ENCODE measurements at regions not wholly inside any gene's neighbourhood (a gene's known extent, or its start where the extent isn't known, plus 50 kb on each side); places are given as distances from the start of the nearest gene placed in this dataset.
A peak's percentile ranks its signal among the peaks of the same experiment; 100 is the strongest.

GRCh38 chr1:13890766-13891165 lies 190.8 kb downstream of the PRDM2 start:
- Mint-ChIP-seq H3K36me3 (ENCODE audit: unreplicated experiment) (peaks cover 6% of the 10 kb centered on the region), H3K9me3 (ENCODE audit: unreplicated experiment) (peaks cover 8% of the 10 kb centered on the region), H3K27ac (ENCODE audit: unreplicated experiment) (no peak overlapping the region), H3K4me3 (ENCODE audit: unreplicated experiment) (no peak overlapping the region), H3K4me1 (ENCODE audit: low read depth, unreplicated experiment) (peaks cover 9% of the 10 kb centered on the region), H3K27me3 (ENCODE audit: unreplicated experiment) (peaks cover 7% of the 10 kb centered on the region)
- TF ChIP-seq CTCF (IDR thresholded peaks at IDR 0.05; ENCODE audit: partially characterized antibody, unreplicated experiment): no peak
- DNase-seq: no peak

DNA sequence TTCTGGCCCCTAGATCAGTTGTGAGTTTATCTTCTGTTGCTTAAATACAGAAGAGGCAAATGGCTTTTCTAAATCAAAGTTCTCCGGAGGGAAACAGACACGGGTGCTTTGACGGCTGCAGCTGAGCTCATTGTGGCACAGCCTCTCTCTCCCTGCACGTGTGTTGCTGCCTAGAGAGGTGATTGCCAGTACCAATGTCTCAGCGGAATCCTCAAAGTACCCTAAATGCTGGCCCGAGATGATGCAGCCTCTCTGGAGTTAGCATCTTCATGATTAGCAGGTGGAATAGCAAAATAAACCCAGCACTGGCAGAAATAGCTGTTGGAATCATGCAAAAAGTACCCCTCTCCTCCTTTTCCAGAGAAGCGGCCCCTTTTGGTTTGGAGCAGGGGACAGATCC lies 192.2 kb downstream of the PRDM2 start:
- Mint-ChIP-seq H3K36me3 (ENCODE audit: unreplicated experiment) (peaks cover 6% of the 10 kb centered on the region), H3K4me3 (ENCODE audit: unreplicated experiment) (peak overlapping the region; percentile 69), H3K4me1 (ENCODE audit: low read depth, unreplicated experiment) (peaks cover 9% of the 10 kb centered on the region), H3K27me3 (ENCODE audit: unreplicated experiment) (peaks cover 7% of the 10 kb centered on the region), H3K9me3 (ENCODE audit: unreplicated experiment) (peaks cover 8% of the 10 kb centered on the region), H3K27ac (ENCODE audit: unreplicated experiment) (no peak overlapping the region)
- no peak for TF ChIP-seq CTCF (IDR thresholded peaks at IDR 0.05; ENCODE audit: partially characterized antibody, unreplicated experiment)
- DNase-seq: no peak

DNA sequence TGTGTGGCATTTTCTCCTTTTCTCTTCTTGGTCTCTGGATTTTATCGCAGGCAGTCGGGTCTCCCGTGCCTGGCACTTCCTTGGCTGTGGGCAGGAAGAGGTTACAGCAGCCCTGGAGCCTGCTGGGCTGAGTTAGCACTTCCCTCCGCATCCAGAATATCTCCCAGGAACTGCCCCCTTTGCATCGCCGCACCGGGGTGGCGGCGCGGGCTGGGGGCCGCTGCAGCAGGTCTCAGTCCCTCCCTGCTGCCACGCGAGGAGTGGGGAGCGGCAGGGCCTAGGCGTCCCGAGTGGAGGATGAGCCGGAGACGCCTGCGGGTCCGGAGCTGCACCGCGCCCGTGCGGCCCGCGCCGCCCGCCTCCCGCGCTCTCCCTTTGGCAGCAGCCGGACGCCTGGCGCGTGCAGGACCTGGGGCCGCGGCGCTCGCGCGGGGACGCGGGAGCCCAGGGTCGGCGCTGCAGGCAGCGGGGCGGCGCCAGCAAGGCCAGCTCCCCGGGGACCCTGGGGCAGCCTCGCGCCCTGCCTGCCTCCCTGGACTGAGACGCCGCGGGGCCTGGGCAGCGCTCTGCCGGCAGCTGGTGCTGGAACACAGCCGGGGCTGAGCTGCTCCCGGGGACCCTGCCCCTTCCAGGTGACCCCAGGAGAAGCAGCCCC lies 192.8 kb downstream of the PRDM2 start:
- Mint-ChIP-seq H3K27me3 (ENCODE audit: unreplicated experiment) (peaks cover 7% of the 10 kb centered on the region), H3K9me3 (ENCODE audit: unreplicated experiment) (peaks cover 8% of the 10 kb centered on the region), H3K4me3 (ENCODE audit: unreplicated experiment) (peak overlapping the region; percentile 69), H3K27ac (ENCODE audit: unreplicated experiment) (no peak overlapping the region), H3K4me1 (ENCODE audit: low read depth, unreplicated experiment) (peaks cover 9% of the 10 kb centered on the region), H3K36me3 (ENCODE audit: unreplicated experiment) (peaks cover 6% of the 10 kb centered on the region)
- TF ChIP-seq CTCF (IDR thresholded peaks at IDR 0.05; ENCODE audit: partially characterized antibody, unreplicated experiment): no peak
- DNase-seq: peak; percentile 75

DNA sequence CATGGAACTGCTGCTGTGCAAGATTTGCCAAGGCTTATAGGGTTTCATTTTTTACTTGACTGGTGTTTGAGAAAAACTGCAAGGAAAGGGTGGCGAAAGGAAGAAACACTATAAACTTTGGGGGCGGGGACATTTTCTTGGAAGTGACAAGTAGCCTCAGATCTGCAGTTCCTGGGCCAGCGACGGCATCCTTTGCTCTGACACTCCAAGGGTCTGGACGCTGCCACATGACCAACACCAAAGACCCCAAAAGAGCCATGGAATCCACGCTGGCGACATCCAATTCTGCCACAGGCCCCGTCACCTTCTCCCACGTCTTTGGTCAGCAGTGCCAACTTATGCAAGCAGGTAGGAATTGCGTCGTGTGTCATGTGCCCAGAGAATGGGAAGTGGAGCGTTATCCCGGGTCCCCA lies 193.4 kb downstream of the PRDM2 start:
- H3K4me1 Mint-ChIP-seq (ENCODE audit: low read depth, unreplicated experiment): peaks cover 9% of the 10 kb centered on the region
- H3K36me3 Mint-ChIP-seq (ENCODE audit: unreplicated experiment): peaks cover 6% of the 10 kb centered on the region
- H3K27me3 Mint-ChIP-seq (ENCODE audit: unreplicated experiment): peaks cover 7% of the 10 kb centered on the region
- TF ChIP-seq CTCF (IDR thresholded peaks at IDR 0.05; ENCODE audit: partially characterized antibody, unreplicated experiment): no peak
- peaks cover 8% of the 10 kb centered on the region for H3K9me3 Mint-ChIP-seq (ENCODE audit: unreplicated experiment)
- no peak overlapping the region for H3K27ac Mint-ChIP-seq (ENCODE audit: unreplicated experiment)
- H3K4me3 Mint-ChIP-seq (ENCODE audit: unreplicated experiment): peak overlapping the region; percentile 88
- DNase-seq: no peak

DNA sequence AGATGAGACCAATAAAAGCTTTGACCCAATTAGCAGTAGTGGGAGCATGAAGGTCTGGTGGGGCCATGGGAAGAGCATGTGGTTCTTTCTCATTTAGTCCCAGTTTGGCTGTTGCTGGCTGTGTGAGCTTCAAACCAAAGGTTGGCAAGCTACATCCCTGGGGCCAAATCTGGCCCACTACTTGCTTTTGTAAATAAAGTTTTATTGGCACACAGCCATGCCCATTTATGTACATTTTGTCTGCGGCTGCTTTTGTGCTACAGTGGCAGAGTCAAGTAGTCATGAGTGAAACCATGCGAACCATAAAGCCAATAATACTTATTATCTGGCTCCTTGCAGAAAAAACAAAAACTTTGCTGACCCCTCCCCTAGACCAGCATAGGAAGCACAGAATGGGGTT lies 196.9 kb downstream of the PRDM2 start:
- peaks cover 6% of the 10 kb centered on the region for H3K27me3 Mint-ChIP-seq (ENCODE audit: unreplicated experiment)
- H3K9me3 Mint-ChIP-seq (ENCODE audit: unreplicated experiment): peaks cover 6% of the 10 kb centered on the region
- no peaks in the 10 kb centered on the region for H3K36me3 Mint-ChIP-seq (ENCODE audit: unreplicated experiment)
- no peak for TF ChIP-seq CTCF (IDR thresholded peaks at IDR 0.05; ENCODE audit: partially characterized antibody, unreplicated experiment)
- H3K4me3 Mint-ChIP-seq (ENCODE audit: unreplicated experiment): no peak overlapping the region
- DNase-seq: no peak
- no peak overlapping the region for H3K27ac Mint-ChIP-seq (ENCODE audit: unreplicated experiment)
- H3K4me1 Mint-ChIP-seq (ENCODE audit: low read depth, unreplicated experiment): peaks cover 9% of the 10 kb centered on the region

Measured in glutamatergic neuron (in vitro differentiated cells).